BLaER1 treated with 17β-estradiol and CSF1 and Interleukin-3, amounts not matched to agents 10 nM and 100 nM (cell line): ENCODE measurements at regions not wholly inside any gene's neighbourhood (a gene's known extent, or its start where the extent isn't known, plus 50 kb on each side); places are given as distances from the start of the nearest gene placed in this dataset.
A peak's percentile ranks its signal among the peaks of the same experiment; 100 is the strongest.

Source experiments
- H3K27ac ChIP-seq, 11 experiments: shearing (Covaris generic); formaldehyde crosslinking; 2 replicates each; pipeline ENCODE4 v1.8.1; 2022
- H3K27me3 ChIP-seq, 11 experiments: shearing (Covaris generic); formaldehyde crosslinking; 2 replicates each; pipeline ENCODE4 v1.8.1; 2022
- H3K36me3 ChIP-seq, 11 experiments: shearing (Covaris generic); formaldehyde crosslinking; 2 replicates each; pipeline ENCODE4 v1.8.1; 2022
- H3K4me1 ChIP-seq, 10 experiments: shearing (Covaris generic); formaldehyde crosslinking; 2 replicates each; pipeline ENCODE4 v1.8.1; 2022
- H3K4me2 ChIP-seq, 11 experiments: shearing (Covaris generic); formaldehyde crosslinking; 2 replicates each; pipeline ENCODE4 v1.8.1; 2022
- H3K4me3 ChIP-seq, 10 experiments: shearing (Covaris generic); formaldehyde crosslinking; 2 replicates each; pipeline ENCODE4 v1.8.1; 2022
- H3K9ac ChIP-seq, 11 experiments: shearing (Covaris generic); formaldehyde crosslinking; 2 replicates each; pipeline ENCODE4 v1.8.1; 2022
- H3K9me3 ChIP-seq, 11 experiments: shearing (Covaris generic); formaldehyde crosslinking; replicated peaks in 1 of 11; 2 replicates each; pipeline ENCODE4 v1.8.1; 2022
- H4K20me1 ChIP-seq, 11 experiments: shearing (Covaris generic); formaldehyde crosslinking; 2 replicates each; pipeline ENCODE4 v1.8.1; 2022
- Cebpa-rat ChIP-seq, 11 experiments: shearing (Covaris generic); IDR thresholded peaks; 2 replicates each; pipeline ENCODE4 v1.8.1; 2022

DNA sequence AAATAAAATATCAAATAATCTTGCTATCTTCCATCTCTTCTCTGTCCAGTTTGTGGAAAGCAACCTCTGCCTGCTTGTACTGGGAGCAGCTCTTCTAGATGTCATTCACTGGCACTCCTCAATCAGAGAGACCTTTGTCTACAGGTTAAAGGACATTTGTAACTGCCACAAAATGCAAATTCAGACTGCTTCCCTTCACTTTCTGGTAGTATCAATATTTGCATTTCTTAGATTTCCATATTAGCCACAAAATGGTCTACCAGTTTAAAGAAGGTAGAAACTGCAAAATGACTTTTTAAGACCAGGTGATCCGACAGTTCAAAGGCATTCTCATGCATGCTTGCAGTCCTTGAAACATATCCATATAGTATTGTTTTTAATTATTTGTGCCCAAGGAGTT, 51.7 kb upstream of the RCN1 start:
- Histone ChIP-seq H4K20me1 (no peaks in the 10 kb centered on the region), H3K9ac (no peak overlapping the region), H3K4me2 (no peak overlapping the region), H3K4me1 (peaks cover 0 to 9% (median 7%) of the 10 kb centered on the region in 10 experiments; a peak in 10 of 20 replicates), H3K27ac (no peak overlapping the region), H3K36me3 (no peaks in the 10 kb centered on the region), H3K27me3 (no peaks in the 10 kb centered on the region), H3K9me3 (peaks cover 0 to 5% (median 0%) of the 10 kb centered on the region in 11 experiments; a peak in 1 of 22 replicates), H3K4me3 (no peak overlapping the region)
- TF ChIP-seq Cebpa-rat (IDR thresholded peaks at IDR 0.05): no peak

DNA sequence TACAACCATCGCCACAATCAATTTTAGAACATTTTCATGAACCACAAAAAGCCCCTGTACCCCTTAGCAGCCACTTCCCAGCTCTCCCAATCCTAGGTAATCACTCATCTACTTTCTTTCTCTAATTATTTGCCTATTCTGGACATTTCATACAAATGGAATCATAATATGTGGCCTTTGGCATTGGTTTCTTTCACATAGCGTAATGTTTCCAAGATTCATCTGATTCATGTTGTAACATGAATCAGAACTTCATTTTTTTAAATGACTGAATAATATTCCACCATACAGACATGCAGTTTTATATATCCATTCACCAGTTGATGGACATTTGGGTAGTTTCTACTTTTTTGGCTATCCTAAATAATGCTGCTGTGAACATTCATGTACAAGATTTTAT, 56.2 kb upstream of the RCN1 start:
- no peak for TF ChIP-seq Cebpa-rat (IDR thresholded peaks at IDR 0.05)
- Histone ChIP-seq H3K4me3 (no peak overlapping the region), H3K27ac (no peak overlapping the region), H3K9me3 (peaks cover 0 to 5% (median 0%) of the 10 kb centered on the region in 11 experiments; a peak in 1 of 22 replicates), H3K36me3 (no peaks in the 10 kb centered on the region), H3K4me1 (peaks cover 0 to 15% (median 0%) of the 10 kb centered on the region in 10 experiments; a peak in 3 of 20 replicates), H4K20me1 (no peaks in the 10 kb centered on the region), H3K4me2 (no peak overlapping the region), H3K9ac (no peak overlapping the region), H3K27me3 (no peaks in the 10 kb centered on the region)

DNA sequence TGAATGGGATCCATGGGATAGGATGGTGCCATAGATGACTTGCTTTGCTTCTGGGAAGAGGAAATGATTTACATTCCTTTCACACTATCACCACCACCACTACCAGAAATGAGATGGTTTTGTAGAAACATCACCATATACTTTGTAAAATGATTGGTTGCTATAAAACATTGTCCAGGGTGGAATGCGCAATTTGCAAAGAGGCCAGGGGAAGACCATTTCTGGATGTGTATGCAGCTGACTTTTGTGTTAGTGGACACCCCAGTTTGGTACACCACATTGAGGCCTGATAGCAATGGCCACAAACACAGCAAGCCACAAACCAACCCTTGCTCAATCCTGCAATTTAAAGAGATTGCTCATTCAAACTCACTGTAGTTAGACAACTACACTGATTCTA, 56.7 kb upstream of the RCN1 start:
- H3K27ac ChIP-seq: no peak overlapping the region
- H3K4me3 ChIP-seq: no peak overlapping the region
- TF ChIP-seq Cebpa-rat (IDR thresholded peaks at IDR 0.05): no peak
- H3K36me3 ChIP-seq: no peaks in the 10 kb centered on the region
- no peak overlapping the region for H3K4me2 ChIP-seq
- H3K27me3 ChIP-seq: no peaks in the 10 kb centered on the region
- H3K9ac ChIP-seq: no peak overlapping the region
- H3K9me3 ChIP-seq: peaks cover 0 to 5% (median 0%) of the 10 kb centered on the region in 11 experiments; a peak in 1 of 22 replicates
- peaks cover 0 to 20% (median 3%) of the 10 kb centered on the region in 10 experiments; a peak in 10 of 20 replicates for H3K4me1 ChIP-seq
- no peaks in the 10 kb centered on the region for H4K20me1 ChIP-seq

DNA sequence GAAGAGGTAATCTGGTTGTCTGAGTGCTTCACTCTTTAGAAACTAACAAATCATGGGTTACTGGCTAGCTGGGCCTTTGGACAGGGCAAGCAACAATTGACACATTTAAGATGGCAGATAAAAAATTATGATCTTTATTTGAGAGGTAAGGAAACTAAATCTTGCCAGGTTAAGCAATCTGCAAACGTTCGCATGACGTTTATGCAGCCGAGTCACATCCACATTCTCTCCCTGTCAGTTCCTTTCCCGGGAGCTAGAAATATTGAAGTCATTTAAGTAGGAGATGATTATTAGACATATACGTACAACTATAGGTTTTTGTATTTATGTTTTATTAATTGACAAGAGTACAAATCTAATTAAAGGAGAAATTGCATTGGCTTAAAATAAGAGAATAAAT, 57.4 kb upstream of the RCN1 start:
- Histone ChIP-seq H3K36me3 (no peaks in the 10 kb centered on the region), H4K20me1 (no peaks in the 10 kb centered on the region), H3K4me3 (no peak overlapping the region), H3K4me1 (peaks cover 0 to 27% (median 7%) of the 10 kb centered on the region in 10 experiments; a peak in 10 of 20 replicates), H3K27ac (no peak overlapping the region), H3K9ac (no peak overlapping the region), H3K9me3 (peaks cover 0 to 11% (median 0%) of the 10 kb centered on the region in 11 experiments; a peak in 2 of 22 replicates), H3K27me3 (no peaks in the 10 kb centered on the region), H3K4me2 (no peak overlapping the region)
- TF ChIP-seq Cebpa-rat (IDR thresholded peaks at IDR 0.05): no peak

DNA sequence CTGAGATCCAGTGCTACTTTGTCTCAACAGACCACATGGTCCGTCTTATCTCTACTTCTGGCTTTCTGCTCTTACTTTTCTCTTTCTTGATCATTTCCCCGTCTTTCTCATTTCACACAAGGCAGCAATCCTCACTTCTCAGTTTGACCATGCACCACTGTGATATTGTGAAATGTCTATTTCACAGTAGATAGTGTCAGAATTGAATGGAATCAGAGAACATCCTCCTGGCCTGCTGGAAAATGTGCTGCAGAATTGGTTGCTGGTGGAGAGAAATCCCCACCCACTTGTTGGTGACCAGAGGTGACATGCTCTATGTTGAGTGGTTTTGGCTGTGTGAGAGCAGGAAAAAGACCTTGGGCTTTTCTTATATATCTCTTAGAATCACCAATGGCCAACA, 57.8 kb upstream of the RCN1 start:
- TF ChIP-seq Cebpa-rat (IDR thresholded peaks at IDR 0.05): no peak

DNA sequence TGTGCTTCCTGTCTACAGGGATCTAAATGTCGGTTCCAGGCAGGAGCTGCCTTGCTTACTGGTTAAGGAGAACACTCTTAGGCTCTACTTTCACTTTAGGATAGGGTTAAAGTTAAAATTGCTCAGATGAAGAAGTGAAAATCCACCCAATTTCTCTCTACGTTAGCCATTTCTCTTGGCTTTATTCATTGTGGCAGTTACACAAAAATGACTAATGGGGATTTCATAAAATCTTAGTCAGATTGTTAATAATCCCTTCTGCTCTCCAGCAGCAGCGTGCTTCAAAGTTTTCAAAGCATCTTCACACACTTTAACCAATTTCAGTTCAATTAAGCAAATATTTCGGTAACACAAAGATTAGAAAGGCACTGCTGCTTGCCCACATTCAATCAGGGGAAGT, 58.4 kb upstream of the RCN1 start:
- H3K4me3 ChIP-seq: no peak overlapping the region
- no peaks in the 10 kb centered on the region for H3K36me3 ChIP-seq
- no peak for TF ChIP-seq Cebpa-rat (IDR thresholded peaks at IDR 0.05)
- no peak overlapping the region for H3K27ac ChIP-seq
- H4K20me1 ChIP-seq: no peaks in the 10 kb centered on the region
- peak overlapping the region in 2 of 11 experiments; percentile 7 to 20; a peak in 3 of 22 replicates for H3K4me2 ChIP-seq
- H3K4me1 ChIP-seq: peaks cover 0 to 32% (median 7%) of the 10 kb centered on the region in 10 experiments; a peak in 10 of 20 replicates
- H3K27me3 ChIP-seq: no peaks in the 10 kb centered on the region
- H3K9ac ChIP-seq: no peak overlapping the region
- peaks cover 0 to 14% (median 0%) of the 10 kb centered on the region in 11 experiments; a peak in 2 of 22 replicates for H3K9me3 ChIP-seq

More for the DNA sequence above, 57.8 kb upstream of the RCN1 start:
- Histone ChIP-seq H3K27me3 (no peaks in the 10 kb centered on the region), H3K9me3 (peaks cover 0 to 14% (median 0%) of the 10 kb centered on the region in 11 experiments; a peak in 2 of 22 replicates), H3K9ac (no peak overlapping the region), H3K4me3 (no peak overlapping the region), H3K36me3 (no peaks in the 10 kb centered on the region), H3K27ac (no peak overlapping the region), H4K20me1 (no peaks in the 10 kb centered on the region), H3K4me2 (peak overlapping the region in 2 of 11 experiments; percentile 7 to 20; a peak in 3 of 22 replicates), H3K4me1 (peaks cover 0 to 31% (median 7%) of the 10 kb centered on the region in 10 experiments; a peak in 10 of 20 replicates)

DNA sequence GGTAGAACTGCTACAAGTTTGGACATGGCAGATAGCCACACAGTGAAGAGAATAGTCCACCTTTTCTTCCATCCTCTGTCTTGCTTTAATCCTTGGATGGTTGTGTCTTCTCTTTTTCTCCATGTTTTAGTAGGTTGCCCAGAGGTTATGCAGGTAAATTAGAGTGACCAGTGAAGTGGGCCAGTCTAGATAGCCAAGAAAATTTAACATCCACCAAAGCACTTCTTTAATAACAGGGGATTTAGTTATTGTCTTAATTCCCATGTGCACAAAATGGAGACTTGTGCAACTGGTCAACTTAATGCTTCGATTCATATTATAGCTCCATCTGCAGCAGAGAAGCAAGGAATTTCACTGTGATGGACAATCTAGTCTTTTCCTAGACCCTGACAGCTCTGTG, 58.8 kb upstream of the RCN1 start:
- TF ChIP-seq Cebpa-rat (IDR thresholded peaks at IDR 0.05): no peak
- H3K27ac ChIP-seq: no peak overlapping the region
- H3K4me1 ChIP-seq: peaks cover 0 to 32% (median 7%) of the 10 kb centered on the region in 10 experiments; a peak in 10 of 20 replicates
- no peak overlapping the region for H3K9ac ChIP-seq
- no peaks in the 10 kb centered on the region for H4K20me1 ChIP-seq
- H3K9me3 ChIP-seq: peaks cover 0 to 14% (median 0%) of the 10 kb centered on the region in 11 experiments; a peak in 2 of 22 replicates
- no peaks in the 10 kb centered on the region for H3K27me3 ChIP-seq
- H3K36me3 ChIP-seq: no peaks in the 10 kb centered on the region
- no peak overlapping the region for H3K4me3 ChIP-seq
- peak overlapping the region in 1 of 11 experiments; percentile 20; a peak in 3 of 22 replicates for H3K4me2 ChIP-seq

DNA sequence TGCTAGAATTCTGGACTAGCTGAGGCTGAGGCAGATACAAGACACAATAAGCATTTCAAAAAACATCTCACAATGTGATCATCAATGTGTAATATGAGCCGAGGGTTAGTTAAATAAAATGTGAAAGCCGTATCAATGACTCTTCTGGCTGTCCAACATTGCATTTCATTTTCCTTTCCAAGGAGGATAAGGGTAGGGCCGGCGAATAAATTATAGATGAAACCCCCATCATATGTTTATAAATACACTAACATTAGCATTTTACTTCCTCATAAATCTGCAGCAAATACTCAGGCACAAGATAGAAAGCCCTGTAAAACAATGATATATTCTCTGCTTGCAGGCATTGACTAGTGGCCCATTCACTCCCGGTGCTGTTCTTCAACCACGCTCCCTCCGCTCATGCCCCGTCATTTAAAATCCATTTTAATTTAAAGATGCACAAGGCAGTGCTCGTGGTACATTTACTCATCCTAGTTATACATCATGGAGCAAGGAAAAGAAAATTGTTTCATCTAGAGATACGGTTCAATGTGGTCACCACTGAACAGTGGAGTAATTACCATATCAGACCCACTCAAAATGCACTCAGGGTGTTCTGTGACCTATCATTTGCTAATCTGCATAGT, 59.9 kb upstream of the RCN1 start:
- no peak overlapping the region for H3K9ac ChIP-seq
- H3K4me3 ChIP-seq: no peak overlapping the region
- H3K27me3 ChIP-seq: no peaks in the 10 kb centered on the region
- H3K4me2 ChIP-seq: no peak overlapping the region
- H3K27ac ChIP-seq: no peak overlapping the region
- peaks cover 0 to 14% (median 0%) of the 10 kb centered on the region in 11 experiments; a peak in 2 of 22 replicates for H3K9me3 ChIP-seq
- peaks cover 0 to 32% (median 7%) of the 10 kb centered on the region in 10 experiments; a peak in 10 of 20 replicates for H3K4me1 ChIP-seq
- no peak for TF ChIP-seq Cebpa-rat (IDR thresholded peaks at IDR 0.05)
- H3K36me3 ChIP-seq: no peaks in the 10 kb centered on the region
- H4K20me1 ChIP-seq: no peaks in the 10 kb centered on the region

DNA sequence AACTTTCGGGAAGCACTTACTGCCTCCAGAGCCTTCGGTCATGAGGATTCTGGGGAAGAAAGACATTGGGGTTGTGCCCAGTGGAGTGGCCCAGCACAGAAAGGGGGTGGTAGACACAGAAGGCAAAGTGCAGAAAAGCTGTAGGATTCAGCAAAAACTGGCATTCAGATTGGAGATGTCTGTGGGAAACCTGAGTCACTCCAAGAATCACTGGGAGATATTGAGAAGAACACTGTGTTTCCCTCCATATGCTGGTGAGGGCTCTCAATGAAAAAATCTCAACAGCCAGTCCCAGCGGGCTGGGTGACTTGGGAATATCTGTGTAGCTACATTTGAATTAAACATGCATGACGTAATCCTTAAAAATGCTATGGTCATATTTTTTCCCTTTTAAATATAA, 61.2 kb upstream of the RCN1 start:
- no peak overlapping the region for H3K4me3 ChIP-seq
- H3K4me2 ChIP-seq: peak overlapping the region in 3 of 11 experiments; percentile 39 to 61 (median 58); a peak in 3 of 22 replicates
- H4K20me1 ChIP-seq: no peaks in the 10 kb centered on the region
- no peak overlapping the region for H3K9ac ChIP-seq
- 0 out of 22 replicates have a peak overlapping the region, but pooled peaks of 1 of the 11 experiments have one; percentile 65 for H3K27ac ChIP-seq
- H3K4me1 ChIP-seq: peaks cover 0 to 32% (median 7%) of the 10 kb centered on the region in 10 experiments; a peak in 10 of 20 replicates
- H3K36me3 ChIP-seq: no peaks in the 10 kb centered on the region
- H3K9me3 ChIP-seq: peaks cover 0 to 9% (median 0%) of the 10 kb centered on the region in 11 experiments; a peak in 2 of 22 replicates
- no peak for TF ChIP-seq Cebpa-rat (IDR thresholded peaks at IDR 0.05)
- no peaks in the 10 kb centered on the region for H3K27me3 ChIP-seq
